ENCODE measurements at regions not wholly inside any gene's neighbourhood (a gene's known extent, or its start where the extent isn't known, plus 50 kb on each side); places are given as distances from the start of the nearest gene placed in this dataset.

DNA sequence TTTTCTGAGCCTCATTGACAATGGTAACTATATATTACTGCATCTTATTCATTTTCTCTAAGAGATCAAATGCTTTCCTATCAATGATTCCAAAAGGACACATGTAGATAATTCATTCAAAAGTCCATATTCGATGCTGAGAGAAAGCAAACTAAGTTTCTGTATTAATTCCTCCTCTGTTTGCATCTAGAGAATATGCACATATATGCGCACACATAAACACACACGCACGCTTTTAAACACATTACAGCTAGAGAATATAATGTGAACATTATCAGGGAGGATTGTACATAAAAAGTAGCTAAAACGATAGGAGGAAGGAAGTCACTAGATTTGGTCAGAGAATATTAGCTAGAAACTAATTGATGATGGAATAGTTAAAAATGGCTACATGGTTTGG, 379.0 kb upstream of the NETO1 start:
- H3K4me3 ChIP-seq (ENCODE audit: low read length), result no peak overlapping the region
- DNase-seq (ENCODE audit: low read depth), result no peak
- TF ChIP-seq, protein P1, sequence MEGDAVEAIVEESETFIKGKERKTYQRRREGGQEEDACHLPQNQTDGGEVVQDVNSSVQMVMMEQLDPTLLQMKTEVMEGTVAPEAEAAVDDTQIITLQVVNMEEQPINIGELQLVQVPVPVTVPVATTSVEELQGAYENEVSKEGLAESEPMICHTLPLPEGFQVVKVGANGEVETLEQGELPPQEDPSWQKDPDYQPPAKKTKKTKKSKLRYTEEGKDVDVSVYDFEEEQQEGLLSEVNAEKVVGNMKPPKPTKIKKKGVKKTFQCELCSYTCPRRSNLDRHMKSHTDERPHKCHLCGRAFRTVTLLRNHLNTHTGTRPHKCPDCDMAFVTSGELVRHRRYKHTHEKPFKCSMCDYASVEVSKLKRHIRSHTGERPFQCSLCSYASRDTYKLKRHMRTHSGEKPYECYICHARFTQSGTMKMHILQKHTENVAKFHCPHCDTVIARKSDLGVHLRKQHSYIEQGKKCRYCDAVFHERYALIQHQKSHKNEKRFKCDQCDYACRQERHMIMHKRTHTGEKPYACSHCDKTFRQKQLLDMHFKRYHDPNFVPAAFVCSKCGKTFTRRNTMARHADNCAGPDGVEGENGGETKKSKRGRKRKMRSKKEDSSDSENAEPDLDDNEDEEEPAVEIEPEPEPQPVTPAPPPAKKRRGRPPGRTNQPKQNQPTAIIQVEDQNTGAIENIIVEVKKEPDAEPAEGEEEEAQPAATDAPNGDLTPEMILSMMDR (conservative IDR thresholded peaks at IDR 0.05; ENCODE audit: low read length), result no peak

DNA sequence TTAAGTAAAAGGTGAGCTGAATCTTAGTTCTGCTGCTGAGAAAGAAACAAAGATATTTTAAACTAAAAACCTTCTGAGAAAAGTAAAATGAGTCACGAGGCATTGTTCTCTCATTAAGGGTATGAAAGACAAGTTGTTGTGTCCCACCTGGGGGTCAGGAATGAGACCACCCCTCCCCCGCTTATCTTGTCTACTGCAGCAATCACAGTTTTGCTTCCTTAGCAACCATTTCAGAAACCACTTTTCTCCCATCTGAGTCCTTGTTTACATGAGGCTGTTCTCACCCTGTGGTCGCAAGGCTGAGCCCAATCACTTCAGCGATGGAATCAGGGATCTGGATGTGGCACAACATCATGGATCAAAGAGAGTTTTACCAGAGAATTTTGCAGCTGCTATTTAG, 377.6 kb upstream of the NETO1 start:
- no peak overlapping the region for H3K4me3 ChIP-seq (ENCODE audit: low read length)
- TF ChIP-seq, protein P1 (conservative IDR thresholded peaks at IDR 0.05; ENCODE audit: low read length), result no peak
- no peak for DNase-seq (ENCODE audit: low read depth)

DNA sequence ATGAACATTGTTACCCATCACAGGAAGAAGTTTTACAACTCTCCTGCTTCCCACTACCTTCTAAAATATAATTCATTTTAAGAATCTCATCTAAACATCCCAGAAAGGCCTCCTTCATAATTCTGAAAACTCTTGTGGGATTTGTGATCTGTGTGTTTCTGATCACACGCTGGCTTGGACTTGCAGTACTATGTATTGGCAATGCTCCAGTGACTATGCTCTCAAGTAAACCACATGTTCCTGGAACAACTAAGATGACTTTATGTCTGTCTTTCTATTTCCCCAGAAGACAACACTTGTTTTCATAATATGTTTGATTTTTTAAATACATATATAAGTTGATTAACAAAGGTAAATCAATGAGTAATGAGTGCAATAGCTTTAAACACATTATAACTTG, 376.6 kb upstream of the NETO1 start:
- H3K4me3 ChIP-seq (ENCODE audit: low read length), result no peak overlapping the region
- DNase-seq (ENCODE audit: low read depth), result peak; percentile 28
- TF ChIP-seq, protein P1 (conservative IDR thresholded peaks at IDR 0.05; ENCODE audit: low read length), result no peak

DNA sequence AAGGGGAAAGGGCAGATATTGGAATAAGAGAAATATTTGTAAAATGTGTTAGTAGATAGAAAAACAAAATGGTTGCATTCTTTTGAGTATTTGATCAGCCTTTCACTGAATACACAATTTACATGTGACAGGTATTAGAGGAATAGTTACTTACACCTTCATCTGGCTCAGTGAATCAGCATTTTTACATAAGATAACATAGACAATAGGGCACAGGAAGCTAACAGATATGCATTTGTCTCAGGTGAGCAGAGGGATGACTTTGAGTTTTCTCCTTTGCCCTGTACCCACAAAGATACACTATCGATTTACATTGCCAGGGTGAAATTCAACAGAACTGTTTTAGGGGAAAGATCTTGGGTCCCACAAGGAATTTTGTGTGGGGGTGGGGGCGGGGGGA, 373.1 kb upstream of the NETO1 start:
- H3K4me3 ChIP-seq (ENCODE audit: low read length), result no peak overlapping the region
- TF ChIP-seq, protein P1 (conservative IDR thresholded peaks at IDR 0.05; ENCODE audit: low read length), result no peak
- DNase-seq (ENCODE audit: low read depth), result no peak

DNA sequence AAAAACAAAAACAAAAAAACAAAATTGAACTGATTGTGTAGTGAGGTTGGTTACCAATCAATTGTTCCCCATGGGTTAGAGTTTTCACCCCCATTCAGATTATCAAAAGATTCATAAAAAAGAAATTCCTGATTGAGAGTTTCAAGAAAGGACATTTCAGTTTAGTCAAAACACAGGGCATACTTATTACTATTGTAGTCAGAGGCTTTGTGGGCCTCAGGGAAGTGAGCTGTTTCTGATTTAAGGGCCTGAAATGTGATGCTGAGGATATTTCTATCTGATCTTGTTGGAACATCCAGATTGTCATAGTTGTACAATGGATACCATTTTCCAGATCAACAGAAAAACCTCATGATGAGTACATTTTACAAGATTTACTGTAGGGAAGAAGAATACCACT, 368.1 kb upstream of the NETO1 start:
- H3K4me3 ChIP-seq (ENCODE audit: low read length), result no peak overlapping the region
- DNase-seq (ENCODE audit: low read depth), result peak; percentile 11
- TF ChIP-seq, protein P1 (conservative IDR thresholded peaks at IDR 0.05; ENCODE audit: low read length), result no peak

DNA sequence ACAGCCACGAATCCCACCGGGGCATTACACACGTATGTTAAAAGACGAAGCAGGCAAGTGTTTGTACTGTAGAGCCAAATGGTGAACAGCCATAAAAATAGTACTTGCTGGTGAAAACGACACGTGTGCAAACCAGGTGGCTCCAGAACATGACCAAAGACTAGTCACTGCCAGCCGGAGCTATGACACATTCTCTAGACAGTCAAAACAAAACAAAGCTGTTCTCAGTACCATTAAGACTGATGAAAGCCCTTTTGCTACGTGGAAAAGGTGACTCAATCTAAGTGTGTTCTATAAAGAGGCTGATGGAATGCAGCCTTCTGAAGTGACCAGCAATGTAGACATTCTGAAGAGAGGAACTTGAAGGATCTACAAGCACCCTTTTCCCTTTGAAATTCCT, 367.7 kb upstream of the NETO1 start:
- H3K4me3 ChIP-seq (ENCODE audit: low read length), result no peak overlapping the region
- TF ChIP-seq, protein P1 (conservative IDR thresholded peaks at IDR 0.05; ENCODE audit: low read length), result no peak
- peak; percentile 83 for DNase-seq (ENCODE audit: low read depth)

DNA sequence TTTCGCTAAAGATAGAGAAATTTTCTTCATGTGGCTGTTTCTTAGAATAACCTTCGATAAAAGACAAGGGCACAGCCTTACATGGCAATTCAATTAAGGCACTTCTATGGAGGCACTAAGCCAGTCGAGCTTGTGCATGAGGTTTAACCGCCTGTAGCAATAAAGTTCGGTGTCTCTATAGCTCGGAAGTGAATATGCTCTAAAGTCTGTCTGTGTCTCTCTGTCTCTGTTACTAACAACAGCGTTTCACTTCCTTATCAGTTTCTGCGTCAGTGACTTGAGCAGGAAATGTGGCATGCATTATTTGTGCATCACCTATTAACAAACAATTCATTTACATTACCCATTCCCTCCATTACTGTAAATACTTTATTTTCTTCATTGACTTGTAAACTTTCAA, 365.1 kb upstream of the NETO1 start:
- no peak overlapping the region for H3K4me3 ChIP-seq (ENCODE audit: low read length)
- DNase-seq (ENCODE audit: low read depth), result no peak
- TF ChIP-seq, protein P1 (conservative IDR thresholded peaks at IDR 0.05; ENCODE audit: low read length), result no peak

Data from AG10803 (cell line).